HUES64 (cell line): ENCODE measurements at regions not wholly inside any gene's neighbourhood (a gene's known extent, or its start where the extent isn't known, plus 50 kb on each side); places are given as distances from the start of the nearest gene placed in this dataset.

Source experiments
- H3K27ac ChIP-seq: 2 replicates; pipeline ENCODE4 v1.7.0; 2013; ENCODE audit warnings: low read depth, low read length, inconsistent platforms
- H3K27me3 ChIP-seq: 2 replicates; pipeline ENCODE4 v1.6.1; 2013; ENCODE audit warnings: mild to moderate bottlenecking, low read length; ENCODE audit not compliant: insufficient read depth
- H3K36me3 ChIP-seq: 2 replicates; pipeline ENCODE4 v1.6.1; 2013; ENCODE audit warnings: mild to moderate bottlenecking, low read length; ENCODE audit not compliant: insufficient read depth
- H3K4me1 ChIP-seq: 2 replicates; pipeline ENCODE4 v1.6.1; 2013; ENCODE audit warnings: mild to moderate bottlenecking, low read length, moderate library complexity; ENCODE audit not compliant: insufficient read depth
- H3K4me3 ChIP-seq: 2 replicates; pipeline ENCODE4 v1.5.1; 2013; ENCODE audit warnings: mild to moderate bottlenecking, low read length, moderate library complexity
- H3K9ac ChIP-seq: 2 replicates; pipeline ENCODE4 v1.6.1; 2013; ENCODE audit warnings: mild to moderate bottlenecking, low read depth, low read length
- H3K9me3 ChIP-seq: 2 replicates; pipeline ENCODE4 v1.6.1; 2013; ENCODE audit warnings: low read depth, low read length; ENCODE audit not compliant: insufficient read depth
- WGBS: fragments of 150-250, 120-280 bp; methylation state at CpG from one replicate; pipeline ENCODE4 v1.1.7; 2013; ENCODE audit warnings: missing lambda C conversion rate; 5-methylcytosine and 5-hydroxymethylcytosine counted together

GRCh38 chr3:180531303-180532278 is 70.4 kb upstream of the TTC14 start:
- H3K4me1 ChIP-seq = no peaks in the 10 kb centered on the region
- H3K27me3 ChIP-seq = no peaks in the 10 kb centered on the region
- no peak overlapping the region for H3K9ac ChIP-seq
- no peaks in the 10 kb centered on the region for H3K36me3 ChIP-seq
- H3K9me3 ChIP-seq = no peaks in the 10 kb centered on the region
- 92% methylated on average over 10 of the region's 10 CpGs for WGBS
- no peak overlapping the region for H3K27ac ChIP-seq
- no peak overlapping the region for H3K4me3 ChIP-seq

DNA sequence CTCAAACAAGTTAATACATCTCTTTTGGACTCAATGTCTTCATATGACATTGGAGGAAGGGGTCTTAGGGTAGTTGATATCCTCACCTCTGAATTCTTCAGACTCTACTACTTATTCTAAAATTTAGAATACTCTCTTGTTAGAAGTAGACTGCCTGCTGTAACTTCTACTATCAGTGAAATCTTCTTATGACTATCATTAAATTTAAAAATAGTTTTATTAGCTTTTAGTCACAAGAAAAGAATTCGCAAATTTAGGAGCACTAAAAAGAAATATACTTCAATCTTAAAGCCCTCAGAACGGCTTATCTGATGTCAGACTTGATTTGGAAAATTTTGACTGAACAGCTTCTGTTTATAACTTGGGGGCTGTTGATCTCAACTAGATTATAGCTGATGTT is 67.1 kb upstream of the TTC14 start:
- Histone ChIP-seq H3K9me3 (no peaks in the 10 kb centered on the region), H3K9ac (no peak overlapping the region), H3K4me3 (no peak overlapping the region), H3K4me1 (no peaks in the 10 kb centered on the region), H3K27ac (no peak overlapping the region), H3K36me3 (no peaks in the 10 kb centered on the region), H3K27me3 (no peaks in the 10 kb centered on the region)
- 94% methylated on average over 2 of the region's 2 CpGs for WGBS

DNA sequence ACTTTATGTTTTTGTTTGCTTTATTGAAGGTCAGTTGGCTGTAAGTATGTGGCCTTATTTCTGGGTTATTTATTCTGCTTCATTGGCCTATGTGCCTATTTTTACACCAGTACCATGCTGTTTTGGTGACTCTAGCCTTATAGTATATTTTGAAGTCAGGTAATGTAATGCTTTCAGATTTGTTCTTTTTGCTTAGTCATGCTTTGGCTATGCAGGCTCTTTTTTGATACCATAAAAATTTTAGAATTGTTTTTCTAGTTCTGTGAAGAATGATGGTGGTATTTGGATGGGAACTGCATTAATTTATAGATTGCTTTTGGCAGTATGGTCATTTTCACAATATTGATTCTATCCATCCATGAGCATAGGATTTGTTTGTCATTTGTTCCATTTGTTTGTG is 63.5 kb upstream of the TTC14 start:
- Histone ChIP-seq H3K36me3 (no peaks in the 10 kb centered on the region), H3K27ac (no peak overlapping the region), H3K9me3 (no peaks in the 10 kb centered on the region), H3K27me3 (no peaks in the 10 kb centered on the region), H3K4me1 (no peaks in the 10 kb centered on the region), H3K9ac (no peak overlapping the region), H3K4me3 (no peak overlapping the region)

- WGBS = 80% methylated on average over 1 of the region's 2 CpGs
- no peak overlapping the region for H3K27ac ChIP-seq
Measured at GRCh38 chr3:180543877-180544276, 58.1 kb upstream of the TTC14 start.

DNA sequence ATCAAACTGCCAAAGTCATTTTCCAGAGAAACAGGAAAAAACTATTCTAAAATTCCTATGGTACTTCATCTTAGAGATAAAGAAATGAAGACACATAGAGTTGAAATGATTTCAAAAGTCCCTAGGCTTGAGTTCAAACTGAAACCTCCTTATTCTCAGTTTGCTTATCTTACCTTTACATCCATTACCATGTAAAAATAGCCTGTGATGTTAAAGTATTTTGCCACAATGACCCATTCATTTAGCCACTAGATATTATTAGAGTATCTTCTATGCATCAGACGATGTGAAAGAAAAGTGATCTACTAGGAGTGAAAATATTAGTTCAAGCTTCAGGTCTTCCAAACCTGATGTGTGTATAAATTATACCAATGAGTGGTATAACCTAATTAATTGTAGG is 55.1 kb upstream of the TTC14 start:
- H3K4me1 ChIP-seq = no peaks in the 10 kb centered on the region
- no peaks in the 10 kb centered on the region for H3K36me3 ChIP-seq
- WGBS = 100% methylated on average over 1 of the region's 1 CpG
- no peaks in the 10 kb centered on the region for H3K9me3 ChIP-seq
- no peak overlapping the region for H3K4me3 ChIP-seq
- no peak overlapping the region for H3K27ac ChIP-seq
- H3K27me3 ChIP-seq = no peaks in the 10 kb centered on the region
- no peak overlapping the region for H3K9ac ChIP-seq

More at GRCh38 chr3:180543877-180544276, 58.1 kb upstream of the TTC14 start:
- Histone ChIP-seq H3K4me1 (no peaks in the 10 kb centered on the region), H3K27me3 (no peaks in the 10 kb centered on the region), H3K9me3 (no peaks in the 10 kb centered on the region), H3K9ac (no peak overlapping the region), H3K36me3 (no peaks in the 10 kb centered on the region), H3K4me3 (no peak overlapping the region)

- Histone ChIP-seq H3K36me3 (no peaks in the 10 kb centered on the region), H3K9ac (no peak overlapping the region), H3K9me3 (no peaks in the 10 kb centered on the region), H3K4me1 (no peaks in the 10 kb centered on the region), H3K27ac (no peak overlapping the region), H3K4me3 (no peak overlapping the region), H3K27me3 (no peaks in the 10 kb centered on the region)
- WGBS = 61% methylated on average over 1 of the region's 1 CpG
Measured at GRCh38 chr3:180548050-180548449, 53.9 kb upstream of the TTC14 start.
